NB4 (cell line): ENCODE measurements at regions not wholly inside any gene's neighbourhood (a gene's known extent, or its start where the extent isn't known, plus 50 kb on each side); places are given as distances from the start of the nearest gene placed in this dataset.

Source experiments
- MYC ChIP-seq: IDR thresholded peaks from 2 replicates; pipeline ENCODE4 v1.6.1; 2011; ENCODE audit warnings: low read depth, low read length
- POLR2A ChIP-seq: IDR thresholded peaks from 2 replicates; pipeline ENCODE4 v1.6.1; 2011; ENCODE audit warnings: mild to moderate bottlenecking; ENCODE audit not compliant: insufficient read length; ENCODE audit errors: extremely low read depth
- TF ChIP-seq, protein P1 (sequence below): IDR thresholded peaks from 2 replicates; pipeline ENCODE4 v1.6.1; 2011; ENCODE audit warnings: low read depth, low read length
- TF ChIP-seq, protein P2 (sequence below): IDR thresholded peaks from one replicate; pipeline ENCODE4 v1.5.1; 2012; ENCODE audit warnings: low read depth, low read length

- TF ChIP-seq, protein P1, sequence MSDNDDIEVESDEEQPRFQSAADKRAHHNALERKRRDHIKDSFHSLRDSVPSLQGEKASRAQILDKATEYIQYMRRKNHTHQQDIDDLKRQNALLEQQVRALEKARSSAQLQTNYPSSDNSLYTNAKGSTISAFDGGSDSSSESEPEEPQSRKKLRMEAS = no peak
- TF ChIP-seq, protein P2, sequence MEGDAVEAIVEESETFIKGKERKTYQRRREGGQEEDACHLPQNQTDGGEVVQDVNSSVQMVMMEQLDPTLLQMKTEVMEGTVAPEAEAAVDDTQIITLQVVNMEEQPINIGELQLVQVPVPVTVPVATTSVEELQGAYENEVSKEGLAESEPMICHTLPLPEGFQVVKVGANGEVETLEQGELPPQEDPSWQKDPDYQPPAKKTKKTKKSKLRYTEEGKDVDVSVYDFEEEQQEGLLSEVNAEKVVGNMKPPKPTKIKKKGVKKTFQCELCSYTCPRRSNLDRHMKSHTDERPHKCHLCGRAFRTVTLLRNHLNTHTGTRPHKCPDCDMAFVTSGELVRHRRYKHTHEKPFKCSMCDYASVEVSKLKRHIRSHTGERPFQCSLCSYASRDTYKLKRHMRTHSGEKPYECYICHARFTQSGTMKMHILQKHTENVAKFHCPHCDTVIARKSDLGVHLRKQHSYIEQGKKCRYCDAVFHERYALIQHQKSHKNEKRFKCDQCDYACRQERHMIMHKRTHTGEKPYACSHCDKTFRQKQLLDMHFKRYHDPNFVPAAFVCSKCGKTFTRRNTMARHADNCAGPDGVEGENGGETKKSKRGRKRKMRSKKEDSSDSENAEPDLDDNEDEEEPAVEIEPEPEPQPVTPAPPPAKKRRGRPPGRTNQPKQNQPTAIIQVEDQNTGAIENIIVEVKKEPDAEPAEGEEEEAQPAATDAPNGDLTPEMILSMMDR = no peak
- no peak for TF ChIP-seq POLR2A
- no peak for TF ChIP-seq MYC
These were observed 140.0 kb downstream of the SLC17A6 start for GRCh38 chr11:22478169-22478568.
